Mammary epithelial cell (primary cell): ENCODE measurements at regions not wholly inside any gene's neighbourhood (a gene's known extent, or its start where the extent isn't known, plus 50 kb on each side); places are given as distances from the start of the nearest gene placed in this dataset.

ENCODE experiments used
- CTCF ChIP-seq, 2 donors: IDR thresholded peaks in 1 of 2; conservative IDR thresholded peaks in 1 of 2; 2 replicates each; pipeline ENCODE4 v1.5.1; 2011 to 2012; ENCODE audit warnings: inconsistent platforms in 2 of 2, low read length in 2 of 2, mild to moderate bottlenecking in 2 of 2, control low read depth in 1 of 2, low read depth in 1 of 2; ENCODE audit not compliant: insufficient read depth in 1 of 2; ENCODE audit errors: extremely low read depth in 1 of 2
- EZH2 ChIP-seq: IDR thresholded peaks from 2 replicates; pipeline ENCODE4 v1.6.1; 2012; ENCODE audit warnings: low read length, inconsistent platforms, borderline replicate concordance

- TF ChIP-seq CTCF (conservative IDR thresholded peaks at IDR 0.05 in 1 of 2, IDR thresholded peaks at IDR 0.05 in 1 of 2; ENCODE audit: extremely low read depth in 1 of 2, insufficient read depth in 1 of 2, low read depth in 1 of 2, low read length in 2 of 2): no peak
- no peak for TF ChIP-seq EZH2
These were observed 210.2 kb downstream of the TJP1 start for GRCh38 chr15:29612096-29612495.
